ENCODE measurements at regions not wholly inside any gene's neighbourhood (a gene's known extent, or its start where the extent isn't known, plus 50 kb on each side); places are given as distances from the start of the nearest gene placed in this dataset.

DNA sequence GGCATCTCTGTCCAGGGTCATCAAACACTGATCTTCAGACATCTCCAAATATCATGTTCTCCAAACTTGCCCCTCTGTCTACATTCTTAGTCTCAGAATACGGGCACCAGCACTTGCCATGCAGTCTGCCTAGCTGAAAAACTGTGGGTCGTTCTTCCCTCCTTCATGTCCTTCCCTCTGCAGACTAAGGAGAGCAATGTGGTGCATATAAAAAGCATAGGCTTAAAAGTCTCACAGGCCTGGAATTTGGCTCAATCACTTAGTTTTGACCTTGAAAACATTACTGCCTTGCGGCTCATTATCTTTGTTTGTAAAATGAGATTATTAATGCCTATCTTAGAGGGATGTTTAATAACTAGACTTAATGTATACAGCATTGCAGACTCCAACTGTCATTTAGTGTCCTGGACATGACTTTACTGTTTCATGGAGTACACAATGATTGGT, 362.8 kb downstream of the NPR3 start:
- TF ChIP-seq, protein P1, sequence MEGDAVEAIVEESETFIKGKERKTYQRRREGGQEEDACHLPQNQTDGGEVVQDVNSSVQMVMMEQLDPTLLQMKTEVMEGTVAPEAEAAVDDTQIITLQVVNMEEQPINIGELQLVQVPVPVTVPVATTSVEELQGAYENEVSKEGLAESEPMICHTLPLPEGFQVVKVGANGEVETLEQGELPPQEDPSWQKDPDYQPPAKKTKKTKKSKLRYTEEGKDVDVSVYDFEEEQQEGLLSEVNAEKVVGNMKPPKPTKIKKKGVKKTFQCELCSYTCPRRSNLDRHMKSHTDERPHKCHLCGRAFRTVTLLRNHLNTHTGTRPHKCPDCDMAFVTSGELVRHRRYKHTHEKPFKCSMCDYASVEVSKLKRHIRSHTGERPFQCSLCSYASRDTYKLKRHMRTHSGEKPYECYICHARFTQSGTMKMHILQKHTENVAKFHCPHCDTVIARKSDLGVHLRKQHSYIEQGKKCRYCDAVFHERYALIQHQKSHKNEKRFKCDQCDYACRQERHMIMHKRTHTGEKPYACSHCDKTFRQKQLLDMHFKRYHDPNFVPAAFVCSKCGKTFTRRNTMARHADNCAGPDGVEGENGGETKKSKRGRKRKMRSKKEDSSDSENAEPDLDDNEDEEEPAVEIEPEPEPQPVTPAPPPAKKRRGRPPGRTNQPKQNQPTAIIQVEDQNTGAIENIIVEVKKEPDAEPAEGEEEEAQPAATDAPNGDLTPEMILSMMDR (IDR thresholded peaks at IDR 0.05), result no peak
- TF ChIP-seq POLR2A (IDR thresholded peaks at IDR 0.05), result no peak

Measured in uterus (tissue), 2 donors.